Upper lobe of left lung (tissue), 4 donors: ENCODE measurements at regions not wholly inside any gene's neighbourhood (a gene's known extent, or its start where the extent isn't known, plus 50 kb on each side); places are given as distances from the start of the nearest gene placed in this dataset.

Experiments
- POLR2A ChIP-seq, 4 donors: fragments of 450-650 bp; IDR thresholded peaks; one replicate each; pipeline ENCODE4 v1.5.1; 2016 to 2017; ENCODE audit warnings: antibody characterized with exemption in 4 of 4, mild to moderate bottlenecking in 2 of 4
- POLR2AphosphoS5 ChIP-seq, 2 donors: sonication (generic); formaldehyde crosslinking; IDR thresholded peaks; one replicate each; pipeline ENCODE4 v1.5.1; 2017; ENCODE audit warnings: antibody characterized with exemption in 2 of 2
- TF ChIP-seq, protein P1 (sequence below), 6 experiments: fragments of 450-650 bp in 4 of 6; fragments of 200-600 bp in 2 of 6; sonication (generic) in 2 of 6; IDR thresholded peaks; one replicate each; pipeline ENCODE4 v1.5.1; 2016 to 2019; ENCODE audit warnings: antibody characterized with exemption in 6 of 6

DNA sequence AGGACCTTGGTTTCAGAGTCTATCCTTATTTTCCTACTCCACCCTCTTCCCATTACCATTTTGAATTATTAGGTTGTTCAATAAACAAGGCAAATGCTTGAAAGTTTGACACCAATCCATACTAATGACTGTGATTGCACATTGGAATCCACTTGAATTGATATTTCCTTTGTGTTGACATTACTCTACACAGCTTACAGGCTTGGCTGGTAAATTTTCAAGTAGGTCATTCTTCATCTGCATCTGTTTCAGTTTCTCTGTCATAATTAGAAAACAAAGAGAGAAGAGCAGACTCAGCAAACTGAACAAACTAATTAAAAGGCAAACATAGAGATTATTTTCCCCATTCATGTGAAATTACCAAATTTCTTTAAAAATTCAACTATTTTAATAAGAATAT is 732.9 kb upstream of the BCHE start:
- TF ChIP-seq POLR2A (IDR thresholded peaks at IDR 0.05) = no peak
- no peak for TF ChIP-seq POLR2AphosphoS5 (IDR thresholded peaks at IDR 0.05)
- TF ChIP-seq, protein P1, sequence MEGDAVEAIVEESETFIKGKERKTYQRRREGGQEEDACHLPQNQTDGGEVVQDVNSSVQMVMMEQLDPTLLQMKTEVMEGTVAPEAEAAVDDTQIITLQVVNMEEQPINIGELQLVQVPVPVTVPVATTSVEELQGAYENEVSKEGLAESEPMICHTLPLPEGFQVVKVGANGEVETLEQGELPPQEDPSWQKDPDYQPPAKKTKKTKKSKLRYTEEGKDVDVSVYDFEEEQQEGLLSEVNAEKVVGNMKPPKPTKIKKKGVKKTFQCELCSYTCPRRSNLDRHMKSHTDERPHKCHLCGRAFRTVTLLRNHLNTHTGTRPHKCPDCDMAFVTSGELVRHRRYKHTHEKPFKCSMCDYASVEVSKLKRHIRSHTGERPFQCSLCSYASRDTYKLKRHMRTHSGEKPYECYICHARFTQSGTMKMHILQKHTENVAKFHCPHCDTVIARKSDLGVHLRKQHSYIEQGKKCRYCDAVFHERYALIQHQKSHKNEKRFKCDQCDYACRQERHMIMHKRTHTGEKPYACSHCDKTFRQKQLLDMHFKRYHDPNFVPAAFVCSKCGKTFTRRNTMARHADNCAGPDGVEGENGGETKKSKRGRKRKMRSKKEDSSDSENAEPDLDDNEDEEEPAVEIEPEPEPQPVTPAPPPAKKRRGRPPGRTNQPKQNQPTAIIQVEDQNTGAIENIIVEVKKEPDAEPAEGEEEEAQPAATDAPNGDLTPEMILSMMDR (IDR thresholded peaks at IDR 0.05) = no peak
